Fibroblast of mammary gland (primary cell): ENCODE measurements at regions not wholly inside any gene's neighbourhood (a gene's known extent, or its start where the extent isn't known, plus 50 kb on each side); places are given as distances from the start of the nearest gene placed in this dataset.

ENCODE experiments used
- DNase-seq: peaks from one replicate; pipeline ENCODE4 v3.0.0-alpha.2; 2010; ENCODE audit warnings: low read depth
- H3K4me3 ChIP-seq: 2 replicates; pipeline ENCODE4 v1.5.1; 2011; ENCODE audit warnings: low read depth, mild to moderate bottlenecking, low read length, moderate library complexity; ENCODE audit not compliant: control insufficient read depth
- TF ChIP-seq, protein P1 (sequence below): conservative IDR thresholded peaks from 2 replicates; pipeline ENCODE4 v1.5.1; 2011; ENCODE audit warnings: low read depth, low read length, inconsistent platforms; ENCODE audit not compliant: control insufficient read depth, insufficient read depth

DNA sequence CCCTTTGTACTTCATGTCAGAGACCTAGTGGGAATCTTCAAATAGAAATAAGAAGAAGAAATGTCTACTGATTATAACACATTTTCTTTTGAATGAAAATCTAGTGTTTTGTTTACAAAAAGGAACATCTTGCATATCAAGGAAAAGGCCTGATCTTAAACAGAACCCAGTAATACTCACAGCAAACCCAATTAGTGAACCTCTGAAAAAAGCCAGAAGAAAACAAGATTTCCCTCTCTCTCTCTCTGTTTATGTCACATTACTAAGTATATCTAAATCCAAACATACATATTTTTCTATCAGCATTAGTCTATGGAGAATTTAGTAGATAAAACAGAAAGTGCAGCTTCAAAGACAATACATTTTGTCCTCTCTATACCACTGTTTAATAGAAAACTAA, 457.9 kb downstream of the NR2F1-AS1 start:
- no peak overlapping the region for H3K4me3 ChIP-seq
- TF ChIP-seq, protein P1, sequence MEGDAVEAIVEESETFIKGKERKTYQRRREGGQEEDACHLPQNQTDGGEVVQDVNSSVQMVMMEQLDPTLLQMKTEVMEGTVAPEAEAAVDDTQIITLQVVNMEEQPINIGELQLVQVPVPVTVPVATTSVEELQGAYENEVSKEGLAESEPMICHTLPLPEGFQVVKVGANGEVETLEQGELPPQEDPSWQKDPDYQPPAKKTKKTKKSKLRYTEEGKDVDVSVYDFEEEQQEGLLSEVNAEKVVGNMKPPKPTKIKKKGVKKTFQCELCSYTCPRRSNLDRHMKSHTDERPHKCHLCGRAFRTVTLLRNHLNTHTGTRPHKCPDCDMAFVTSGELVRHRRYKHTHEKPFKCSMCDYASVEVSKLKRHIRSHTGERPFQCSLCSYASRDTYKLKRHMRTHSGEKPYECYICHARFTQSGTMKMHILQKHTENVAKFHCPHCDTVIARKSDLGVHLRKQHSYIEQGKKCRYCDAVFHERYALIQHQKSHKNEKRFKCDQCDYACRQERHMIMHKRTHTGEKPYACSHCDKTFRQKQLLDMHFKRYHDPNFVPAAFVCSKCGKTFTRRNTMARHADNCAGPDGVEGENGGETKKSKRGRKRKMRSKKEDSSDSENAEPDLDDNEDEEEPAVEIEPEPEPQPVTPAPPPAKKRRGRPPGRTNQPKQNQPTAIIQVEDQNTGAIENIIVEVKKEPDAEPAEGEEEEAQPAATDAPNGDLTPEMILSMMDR = no peak
- DNase-seq = no peak

DNA sequence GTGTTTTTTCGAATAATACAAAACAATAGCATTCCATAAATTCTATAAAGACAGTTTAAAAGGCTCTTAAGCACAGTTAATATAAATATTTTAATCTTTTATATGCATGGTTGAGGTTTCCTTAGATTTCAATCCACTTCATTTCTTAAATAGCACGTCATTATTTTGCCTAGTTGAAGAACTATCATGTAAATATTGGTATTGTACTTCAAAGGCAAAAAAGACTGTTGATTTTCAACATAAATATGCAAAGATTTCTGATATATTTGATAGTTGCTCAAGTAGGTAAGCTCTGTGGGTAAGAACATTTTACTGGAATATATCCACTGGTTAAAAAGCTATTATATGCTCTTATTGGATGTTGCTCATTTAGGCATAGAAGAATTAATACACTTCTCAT, 458.6 kb downstream of the NR2F1-AS1 start:
- DNase-seq = no peak
- no peak overlapping the region for H3K4me3 ChIP-seq
- TF ChIP-seq, protein P1 = no peak

DNA sequence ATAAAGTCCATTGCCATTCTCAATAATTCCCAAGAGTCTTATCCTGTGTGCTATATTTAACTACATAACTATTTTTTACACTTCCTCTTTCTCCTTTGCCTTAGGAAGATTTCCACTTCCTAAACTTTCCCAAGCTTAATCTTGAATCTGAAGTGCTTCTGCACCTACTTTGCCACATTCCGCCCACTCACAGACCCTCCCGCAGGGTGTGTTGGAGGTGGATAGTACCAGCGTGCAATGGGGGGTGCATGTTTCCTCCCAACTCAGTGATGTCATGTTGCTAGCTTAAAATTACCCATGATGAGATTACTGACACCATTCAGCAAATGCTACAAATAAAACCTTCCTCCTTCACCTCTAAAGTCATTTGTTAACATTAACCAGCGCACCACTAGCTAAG, 460.2 kb downstream of the NR2F1-AS1 start:
- no peak overlapping the region for H3K4me3 ChIP-seq
- TF ChIP-seq, protein P1 = no peak
- no peak for DNase-seq

DNA sequence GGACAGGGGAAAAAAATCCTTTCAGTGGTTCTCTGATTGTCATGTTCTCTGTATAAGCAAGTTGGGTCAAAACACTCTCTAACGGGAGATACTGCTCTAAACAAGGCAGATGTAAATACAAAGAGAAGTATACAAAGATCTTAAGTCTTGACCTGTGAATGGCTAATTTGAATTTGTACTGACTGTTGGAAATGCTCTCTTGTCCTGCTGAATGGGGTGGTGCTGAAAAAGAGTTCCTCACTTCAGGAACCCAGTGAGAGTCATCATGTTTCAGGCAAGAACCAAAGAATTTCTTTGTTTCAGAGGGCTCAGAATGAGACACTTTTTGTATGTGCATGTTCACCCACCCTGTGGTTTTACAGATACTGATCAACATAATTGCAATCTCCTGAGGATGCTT, 461.0 kb downstream of the NR2F1-AS1 start:
- no peak overlapping the region for H3K4me3 ChIP-seq
- no peak for DNase-seq
- TF ChIP-seq, protein P1 = no peak

DNA sequence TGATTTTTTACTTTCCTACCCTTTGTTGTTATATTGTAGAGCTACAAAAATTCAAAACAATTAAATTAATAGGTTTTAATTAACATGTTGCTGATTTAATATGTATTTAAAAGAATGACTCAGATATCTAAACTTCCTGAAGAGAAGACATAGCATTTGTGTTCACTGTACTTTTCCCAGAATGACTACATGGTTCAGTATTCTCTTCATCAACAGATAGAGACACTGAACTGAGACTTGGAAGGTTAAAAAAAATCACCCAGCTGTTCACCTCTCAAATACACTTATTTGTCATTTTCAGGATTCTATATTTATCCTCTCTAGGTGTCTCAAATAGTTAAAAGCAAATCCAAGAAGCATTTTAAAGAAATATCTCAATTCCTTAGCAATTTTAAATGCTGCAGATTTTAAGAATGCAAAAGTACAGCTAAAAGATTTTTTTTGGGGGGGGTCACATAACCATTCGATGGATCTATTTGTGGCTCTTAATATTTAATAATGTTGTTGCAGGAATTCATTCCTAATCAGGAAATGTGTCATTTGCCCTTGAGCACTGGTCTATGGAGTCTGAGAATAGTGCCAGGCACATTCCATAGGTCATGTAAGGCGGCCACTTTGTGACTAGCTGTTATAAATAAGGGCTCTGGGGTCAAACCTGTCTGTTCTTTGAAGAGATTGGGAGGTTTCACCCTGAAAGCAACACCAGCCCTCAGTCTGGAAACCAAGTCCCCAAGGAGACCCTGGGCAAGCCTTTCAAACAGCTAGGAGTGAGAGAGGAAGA, 463.1 kb downstream of the NR2F1-AS1 start:
- H3K4me3 ChIP-seq = no peak overlapping the region
- TF ChIP-seq, protein P1 = no peak
- peak; percentile 37 for DNase-seq

DNA sequence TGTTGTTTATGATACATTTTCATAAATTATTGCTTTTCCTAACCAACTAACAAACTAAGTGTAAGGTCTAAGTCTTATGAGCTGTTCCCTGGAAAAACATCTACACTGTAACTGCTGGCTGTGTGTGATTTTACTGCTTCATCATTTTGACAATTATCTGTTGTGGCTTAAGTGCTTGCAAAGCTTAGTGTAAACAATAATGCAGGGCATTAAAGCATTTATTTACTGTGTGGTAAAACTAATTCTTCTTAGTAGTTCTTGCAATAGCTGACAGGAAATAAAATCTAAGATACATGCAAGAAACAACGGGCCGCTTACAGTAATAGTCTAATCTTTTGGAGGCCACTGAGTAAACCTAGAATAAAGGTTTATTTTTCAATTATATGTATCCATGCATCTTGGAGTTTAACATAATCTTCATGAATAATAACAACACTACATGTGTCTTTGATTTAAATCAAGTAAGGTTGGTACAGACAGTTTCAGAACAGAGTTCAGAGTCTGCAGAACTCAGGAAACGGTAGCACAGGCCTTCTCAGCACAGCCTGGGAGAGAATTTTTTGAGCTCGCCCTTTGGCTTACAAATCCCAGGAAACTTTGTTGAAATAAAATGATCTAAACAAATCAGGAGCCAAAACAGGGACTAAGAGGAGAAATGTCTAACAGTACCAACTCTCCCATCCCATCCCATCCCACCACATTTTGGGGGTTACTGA, 473.1 kb downstream of the NR2F1-AS1 start:
- DNase-seq = no peak
- no peak overlapping the region for H3K4me3 ChIP-seq
- TF ChIP-seq, protein P1 = no peak

DNA sequence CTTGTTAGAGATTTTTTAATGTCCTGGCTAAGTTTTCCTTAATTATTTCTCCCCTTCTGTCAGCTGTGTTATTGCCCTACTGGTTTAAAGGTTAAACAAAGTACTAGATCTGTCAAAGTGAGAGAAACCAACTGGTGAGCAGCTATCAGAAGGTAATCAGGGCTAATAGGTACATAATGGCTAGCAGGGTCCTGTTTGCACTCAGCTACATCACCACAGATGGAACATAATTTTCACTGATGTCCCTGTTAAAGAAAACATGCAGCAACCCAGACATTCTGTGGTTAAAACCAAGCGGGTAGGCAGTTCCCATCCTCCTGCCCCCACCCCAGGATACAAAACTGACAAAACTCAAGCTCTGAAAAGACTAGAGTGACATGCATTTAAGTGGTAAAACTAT, 473.9 kb downstream of the NR2F1-AS1 start:
- no peak for DNase-seq
- no peak overlapping the region for H3K4me3 ChIP-seq
- TF ChIP-seq, protein P1 = no peak
